Breast epithelium (tissue), 4 donors: ENCODE measurements at regions not wholly inside any gene's neighbourhood (a gene's known extent, or its start where the extent isn't known, plus 50 kb on each side); places are given as distances from the start of the nearest gene placed in this dataset.

Experiments used
- DNase-seq, 2 donors: peaks; one replicate each; pipeline ENCODE4 v3.0.0-alpha.2; 2019; ENCODE audit warnings: low spot score in 2 of 2
- H3K27ac ChIP-seq, 2 donors: fragments of 200-600 bp; sonication (generic) in 1 of 2; one replicate each; pipeline ENCODE4 v1.5.1; 2016 to 2019; ENCODE audit warnings: mild to moderate bottlenecking in 1 of 2
- H3K27me3 ChIP-seq, 2 donors: fragments of 200-600 bp; sonication (generic) in 1 of 2; one replicate each; pipeline versions ENCODE4 v1.5.1 to v1.6.0; 2017 to 2019; ENCODE audit warnings: control low read depth in 1 of 2, mild to moderate bottlenecking in 1 of 2
- H3K36me3 ChIP-seq: fragments of 200-600 bp; one replicate; pipeline ENCODE4 v1.5.1; 2019
- H3K4me1 ChIP-seq, 2 donors: fragments of 200-600 bp; sonication (generic); one replicate each; pipeline ENCODE4 v1.5.1; 2016 to 2019; ENCODE audit warnings: control low read depth in 1 of 2
- H3K4me3 ChIP-seq, 3 donors: fragments of 200-600 bp; sonication (generic); 1 replicate in 2 of 3; 2 replicates in 1 of 3; pipeline ENCODE4 v1.5.1; 2016 to 2019; ENCODE audit warnings: mild to moderate bottlenecking in 3 of 3, moderate library complexity in 2 of 3
- H3K9me3 ChIP-seq, 2 donors: fragments of 200-600 bp; sonication (generic) in 1 of 2; one replicate each; pipeline ENCODE4 v1.5.1; 2016 to 2019; ENCODE audit warnings: control low read depth in 1 of 2
- CTCF ChIP-seq, 3 donors: fragments of 450-650 bp; IDR thresholded peaks; one replicate each; pipeline ENCODE4 v1.5.1; 2016 to 2017; ENCODE audit warnings: antibody characterized with exemption in 3 of 3, mild to moderate bottlenecking in 3 of 3, moderate library complexity in 3 of 3
- POLR2A ChIP-seq: fragments of 450-650 bp; IDR thresholded peaks from one replicate; pipeline ENCODE4 v1.6.1; 2016; ENCODE audit warnings: antibody characterized with exemption, mild to moderate bottlenecking, moderate library complexity
- POLR2AphosphoS5 ChIP-seq, 3 donors: sonication (generic); formaldehyde crosslinking; IDR thresholded peaks; one replicate each; pipeline ENCODE4 v1.6.1; 2017; ENCODE audit warnings: antibody characterized with exemption in 3 of 3
- intact Hi-C: fragments of 100-400 bp; cut with DNase I; formaldehyde crosslinking; loops from one replicate; pipeline ENCODE4 v1.15.1; 2023; ENCODE audit warnings: low total_unique reads

- TF ChIP-seq POLR2A: no peak
- TF ChIP-seq CTCF (IDR thresholded peaks at IDR 0.05): no peak
- TF ChIP-seq POLR2AphosphoS5 (IDR thresholded peaks at IDR 0.05): no peak
- no peaks in the 10 kb centered on the region for H3K4me1 ChIP-seq
- intact Hi-C loops: no loop called here
- H3K27me3 ChIP-seq: no peaks in the 10 kb centered on the region
- H3K36me3 ChIP-seq: no peaks in the 10 kb centered on the region
- no peaks in the 10 kb centered on the region for H3K9me3 ChIP-seq
- no peak overlapping the region for H3K4me3 ChIP-seq
- DNase-seq: no peak
- H3K27ac ChIP-seq: no peak overlapping the region
These were observed 1569.4 kb downstream of the PCDH9 start for GRCh38 chr13:65660731-65661130.

- H3K4me1 ChIP-seq: no peaks in the 10 kb centered on the region
- intact Hi-C loops: no loop called here
- no peaks in the 10 kb centered on the region for H3K9me3 ChIP-seq
- H3K4me3 ChIP-seq: no peak overlapping the region
- TF ChIP-seq CTCF (IDR thresholded peaks at IDR 0.05): peak in 2 of 3 donors; percentile 9 to 22
- no peak for TF ChIP-seq POLR2AphosphoS5 (IDR thresholded peaks at IDR 0.05)
- no peak for TF ChIP-seq POLR2A
- H3K36me3 ChIP-seq: no peaks in the 10 kb centered on the region
- no peak for DNase-seq
- no peaks in the 10 kb centered on the region for H3K27me3 ChIP-seq
- H3K27ac ChIP-seq: no peak overlapping the region
These were observed 1573.3 kb downstream of the PCDH9 start for GRCh38 chr13:65656740-65657329.

GRCh38 chr13:65653613-65654012 is 1576.5 kb downstream of the PCDH9 start:
- Histone ChIP-seq H3K27me3 (no peaks in the 10 kb centered on the region), H3K9me3 (no peaks in the 10 kb centered on the region), H3K36me3 (no peaks in the 10 kb centered on the region), H3K4me3 (no peak overlapping the region), H3K27ac (no peak overlapping the region), H3K4me1 (no peaks in the 10 kb centered on the region)
- no peak for DNase-seq
- TF ChIP-seq POLR2AphosphoS5 (IDR thresholded peaks at IDR 0.05) (no peak), POLR2A (no peak), CTCF (IDR thresholded peaks at IDR 0.05) (no peak)
- intact Hi-C loops: no loop called here

GRCh38 chr13:65650321-65650720 is 1579.8 kb downstream of the PCDH9 start:
- DNase-seq: no peak
- Histone ChIP-seq H3K36me3 (peaks cover 4% of the 10 kb centered on the region), H3K9me3 (no peaks in the 10 kb centered on the region), H3K27me3 (no peaks in the 10 kb centered on the region), H3K4me3 (no peak overlapping the region), H3K27ac (no peak overlapping the region), H3K4me1 (no peaks in the 10 kb centered on the region)
- intact Hi-C loops: no loop called here
- TF ChIP-seq CTCF (IDR thresholded peaks at IDR 0.05) (no peak), POLR2AphosphoS5 (IDR thresholded peaks at IDR 0.05) (no peak), POLR2A (no peak)

- no peak for TF ChIP-seq POLR2A
- no peak for TF ChIP-seq CTCF (IDR thresholded peaks at IDR 0.05)
- no peak for TF ChIP-seq POLR2AphosphoS5 (IDR thresholded peaks at IDR 0.05)
- H3K27me3 ChIP-seq: no peaks in the 10 kb centered on the region
- no peak overlapping the region for H3K4me3 ChIP-seq
- no peak for DNase-seq
- peaks cover 4% of the 10 kb centered on the region for H3K36me3 ChIP-seq
- intact Hi-C loops: no loop called here
- no peaks in the 10 kb centered on the region for H3K9me3 ChIP-seq
- H3K4me1 ChIP-seq: no peaks in the 10 kb centered on the region
- no peak overlapping the region for H3K27ac ChIP-seq
These were observed 1587.1 kb downstream of the PCDH9 start for GRCh38 chr13:65642996-65643395.
